GM21717 (cell line): ENCODE measurements at regions not wholly inside any gene's neighbourhood (a gene's known extent, or its start where the extent isn't known, plus 50 kb on each side); places are given as distances from the start of the nearest gene placed in this dataset.

Source experiments
- ATAC-seq: cut with Tn5 transposase; IDR thresholded peaks from one replicate; pipeline ENCODE4 v1.9.1; 2021; ENCODE audit warnings: mild to moderate bottlenecking, moderate library complexity; ENCODE audit not compliant: unreplicated experiment

DNA sequence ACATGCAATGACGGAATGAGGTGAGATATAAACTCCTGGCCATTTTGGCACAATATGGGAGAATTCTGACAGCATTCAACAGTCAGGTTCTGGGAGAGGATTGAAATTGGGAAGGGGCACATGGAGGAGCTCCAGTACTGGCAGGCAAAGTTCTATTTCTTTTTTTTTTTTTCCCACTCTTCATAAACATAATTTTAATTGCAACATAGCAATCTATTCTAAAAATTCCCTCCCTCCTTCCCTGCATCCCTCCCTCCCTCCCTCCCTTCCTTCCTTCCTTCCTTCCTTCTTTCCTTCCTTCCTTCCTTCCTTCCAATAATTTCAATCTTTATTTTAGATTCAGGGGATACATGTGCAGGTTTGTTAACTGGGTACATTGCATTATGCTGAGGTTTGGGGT lies 93.2 kb downstream of the PTCSC3 start:
- ATAC-seq = no peak

DNA sequence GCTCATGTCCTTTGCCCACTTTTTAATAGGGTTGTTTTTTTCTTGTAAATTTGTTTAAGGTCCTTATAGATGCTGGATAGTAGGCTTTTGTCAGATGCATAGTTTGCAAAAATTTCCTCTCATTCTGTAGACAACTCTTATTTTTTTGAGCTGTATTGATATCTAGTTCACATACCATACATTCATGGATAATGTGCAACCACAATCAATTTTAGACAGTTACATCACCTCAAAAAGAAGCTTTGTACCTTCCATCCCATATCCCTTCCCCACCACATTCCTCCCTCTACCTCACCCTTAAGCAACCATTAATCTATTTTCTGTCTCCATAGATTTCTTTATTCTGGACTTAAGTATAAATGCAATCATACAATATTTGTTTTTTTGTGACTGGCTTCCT lies 98.4 kb downstream of the PTCSC3 start:
- ATAC-seq = no peak

DNA sequence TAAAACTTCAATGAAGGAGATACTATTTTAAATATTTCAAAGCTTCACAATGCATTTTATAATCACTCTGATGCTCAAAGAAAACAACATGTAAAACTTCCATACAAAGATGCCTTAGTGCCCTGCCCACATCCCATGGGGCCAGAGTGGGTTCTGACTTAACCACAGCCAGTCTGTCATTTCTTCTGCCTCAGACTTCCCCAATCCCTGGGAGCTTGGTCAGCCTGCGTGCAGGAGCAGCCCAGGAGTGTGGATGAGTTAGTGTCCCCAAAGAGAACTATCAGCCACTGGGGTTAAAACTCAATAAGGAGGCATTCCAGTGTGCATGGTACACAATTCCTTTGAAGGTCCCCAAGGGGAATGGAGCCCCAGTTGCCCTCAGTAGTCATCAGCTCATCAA lies 100.3 kb downstream of the PTCSC3 start:
- no peak for ATAC-seq

GRCh38 chr14:36075203-36075602 lies 101.3 kb downstream of the PTCSC3 start:
- no peak for ATAC-seq

GRCh38 chr14:36070720-36071043 lies 105.8 kb downstream of the PTCSC3 start:
- ATAC-seq = no peak

DNA sequence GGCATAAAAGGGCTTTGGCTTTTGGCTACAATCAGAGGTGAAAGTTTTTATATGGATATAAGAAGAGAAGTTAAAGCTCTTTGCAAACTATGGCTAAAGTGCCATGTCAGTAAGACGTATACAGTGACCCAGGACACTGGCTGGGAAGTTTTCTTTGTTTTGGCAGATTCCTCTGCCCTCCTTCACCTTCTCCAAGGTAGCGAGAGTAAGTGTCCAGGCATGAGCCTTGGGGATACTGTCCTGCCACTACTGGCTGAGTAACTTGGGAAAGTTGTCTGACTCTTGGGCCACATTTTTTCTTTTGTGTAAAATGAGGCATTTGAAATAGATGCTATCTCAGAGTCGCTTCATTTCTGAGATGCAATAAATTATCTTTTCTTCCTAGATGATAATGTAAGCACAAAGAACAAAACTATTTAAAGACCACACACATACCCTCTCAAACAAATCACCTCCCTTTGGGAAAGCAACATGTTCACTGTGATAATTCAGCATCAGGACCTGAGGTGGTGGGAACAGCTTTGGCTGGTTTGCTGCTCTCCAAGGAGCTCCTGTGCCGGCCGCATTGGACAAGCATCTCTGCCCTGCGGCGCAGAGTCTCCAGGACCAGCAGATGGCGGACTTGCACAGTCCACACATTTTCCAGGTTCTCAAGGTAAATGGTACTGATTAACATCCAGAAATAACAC lies 106.3 kb downstream of the PTCSC3 start:
- ATAC-seq = no peak

DNA sequence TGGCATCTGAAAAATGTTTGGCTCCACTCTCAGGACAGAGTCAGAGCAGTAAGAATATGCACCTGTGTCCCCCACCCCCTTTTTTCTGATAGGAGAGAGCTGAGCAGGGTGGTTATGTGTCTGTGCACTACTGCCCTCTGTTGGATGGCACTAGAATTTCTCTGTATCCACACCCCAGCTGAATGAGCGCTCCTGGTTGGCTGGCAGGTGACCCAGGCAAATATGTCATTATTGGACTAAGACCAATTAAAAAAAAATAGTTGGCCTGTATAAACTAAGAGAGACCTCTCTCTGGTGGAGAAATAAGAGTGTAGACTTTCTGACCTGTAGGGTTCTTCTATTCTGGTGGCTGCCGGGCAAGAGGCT lies 107.0 kb downstream of the PTCSC3 start:
- ATAC-seq = peak; percentile 70

DNA sequence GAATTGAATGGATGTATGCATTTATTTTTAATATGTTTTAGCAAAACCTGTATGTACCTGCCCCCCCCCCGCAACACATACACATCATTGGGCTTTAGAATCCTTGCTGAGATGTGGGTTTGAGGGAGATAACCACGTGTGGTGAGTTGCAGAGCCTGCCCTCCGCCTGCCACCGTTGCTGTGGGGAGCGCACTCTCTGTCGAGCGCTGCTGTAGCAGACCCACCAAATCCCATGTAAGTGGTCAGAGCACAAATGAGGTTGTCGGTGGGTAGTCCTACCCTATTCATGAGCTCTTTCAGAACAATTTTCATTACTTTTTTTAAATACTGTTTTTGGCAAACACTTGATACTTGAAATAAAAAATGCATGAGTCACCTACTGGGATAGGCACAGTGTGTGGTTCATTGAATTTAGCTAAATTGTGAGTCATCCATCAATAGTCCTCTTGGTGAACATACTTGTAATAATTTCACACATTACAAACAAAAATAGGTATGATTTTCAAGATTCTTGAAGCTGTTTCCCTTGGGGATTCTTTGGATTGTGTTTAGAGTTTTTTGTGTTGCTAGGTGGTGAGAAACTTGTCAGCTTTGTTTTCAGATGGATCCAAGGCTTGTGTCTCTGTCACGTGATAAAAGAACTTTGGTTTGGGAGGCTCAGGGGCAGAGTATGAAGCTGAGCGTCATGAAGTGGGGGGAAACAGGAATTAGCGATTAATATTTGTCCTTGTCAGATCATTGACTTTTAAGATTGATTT lies 107.6 kb downstream of the PTCSC3 start:
- no peak for ATAC-seq

- no peak for ATAC-seq
These were observed 108.9 kb downstream of the PTCSC3 start for GRCh38 chr14:36067428-36068187.

- no peak for ATAC-seq
These were observed 109.9 kb downstream of the PTCSC3 start for GRCh38 chr14:36066636-36067035.

DNA sequence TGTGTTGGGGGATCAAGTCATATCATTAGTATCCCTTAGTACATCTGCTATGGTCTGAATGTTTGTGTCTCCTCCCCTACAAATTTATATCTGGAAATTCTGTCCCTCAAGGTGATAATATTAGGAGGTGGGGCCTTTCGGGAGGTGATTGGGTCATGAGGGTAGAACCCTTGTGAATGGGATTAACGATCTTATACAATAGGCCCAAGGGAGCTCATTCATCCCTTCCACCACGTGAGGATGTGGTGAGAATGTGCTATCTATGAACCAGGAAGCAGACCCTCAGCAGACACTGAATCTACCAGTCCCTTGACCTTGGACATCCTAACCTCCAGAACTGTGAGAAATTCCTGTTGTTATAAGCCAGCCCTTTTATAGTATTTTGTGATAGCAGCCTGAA lies 110.7 kb downstream of the PTCSC3 start:
- ATAC-seq = no peak

- ATAC-seq = no peak
These were observed 117.0 kb downstream of the PTCSC3 start for GRCh38 chr14:36059531-36059930.

DNA sequence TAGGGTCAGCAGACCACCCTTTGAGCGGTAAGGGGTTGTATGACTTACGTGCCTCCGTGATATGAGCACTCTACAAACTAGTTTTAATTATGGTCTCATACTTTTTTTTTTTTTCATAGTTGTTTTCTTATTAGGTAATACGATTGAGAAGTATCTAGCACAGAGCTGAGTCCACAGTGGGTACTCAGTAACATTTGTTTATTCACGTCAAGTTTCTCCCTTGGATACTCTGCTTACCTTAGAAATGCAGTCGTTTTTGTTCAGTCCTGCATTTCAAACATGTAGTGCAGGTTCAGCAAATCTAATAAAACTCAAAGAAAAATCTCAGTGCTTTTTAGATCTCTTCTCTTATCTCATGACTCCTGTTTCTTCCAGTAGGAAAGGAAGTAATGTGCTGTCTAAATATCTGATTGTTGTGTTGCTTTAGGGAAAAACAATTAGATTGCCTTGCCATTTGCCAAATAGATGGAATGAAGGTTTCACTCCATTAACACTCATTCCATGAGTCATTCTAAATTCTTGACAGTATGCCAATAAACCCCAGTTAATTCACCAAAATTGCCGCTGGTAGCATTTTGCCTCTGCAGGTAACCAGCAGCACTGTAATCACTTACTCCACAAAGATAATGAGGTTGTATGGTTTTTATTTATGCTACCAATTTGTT lies 118.9 kb downstream of the PTCSC3 start:
- ATAC-seq = no peak

DNA sequence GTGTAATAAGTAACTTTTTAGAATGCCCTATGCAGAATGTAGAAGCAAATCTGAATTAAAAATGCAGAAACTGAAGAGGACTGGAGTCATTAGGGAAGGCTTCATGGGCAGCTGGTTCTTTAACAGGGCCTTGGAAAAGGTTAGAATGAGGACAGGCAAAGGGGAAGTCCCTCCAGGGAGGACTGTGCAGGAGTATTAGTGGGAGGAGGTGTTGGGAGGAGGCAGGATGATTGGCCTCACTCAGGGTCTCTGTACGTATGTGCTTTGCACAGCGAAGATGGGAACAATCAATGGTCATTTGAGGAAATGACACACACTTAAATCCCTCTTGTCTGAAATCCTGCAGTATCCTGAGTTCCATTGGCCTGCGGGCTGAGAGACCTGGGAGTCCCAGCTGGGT lies 119.7 kb downstream of the PTCSC3 start:
- no peak for ATAC-seq

DNA sequence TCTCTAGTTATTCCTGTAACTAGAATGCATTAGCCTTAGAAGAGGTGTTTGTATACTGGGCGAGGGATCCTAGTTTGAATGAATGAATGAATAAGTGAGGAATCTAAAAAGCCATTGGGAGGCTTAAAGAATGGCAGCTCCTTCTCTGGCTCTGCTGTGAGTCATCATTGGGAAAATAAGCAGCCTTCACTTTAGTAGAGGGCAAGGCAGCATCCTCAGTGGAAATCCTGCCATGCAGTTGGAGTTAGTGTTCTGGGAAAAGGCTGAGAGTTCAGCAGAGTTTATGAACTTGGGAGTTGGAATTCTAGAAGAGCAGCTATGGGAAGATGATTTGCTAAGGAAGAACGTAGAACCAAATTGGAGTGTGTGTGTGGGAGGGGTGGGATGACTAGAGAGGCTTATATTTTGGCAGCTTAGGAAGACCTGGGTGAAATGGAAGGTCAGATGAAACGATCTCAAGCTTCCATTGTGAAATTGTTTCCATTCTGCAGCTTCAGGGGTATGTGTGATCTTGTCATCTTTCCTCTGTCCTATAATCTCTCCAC lies 120.8 kb downstream of the PTCSC3 start:
- no peak for ATAC-seq

DNA sequence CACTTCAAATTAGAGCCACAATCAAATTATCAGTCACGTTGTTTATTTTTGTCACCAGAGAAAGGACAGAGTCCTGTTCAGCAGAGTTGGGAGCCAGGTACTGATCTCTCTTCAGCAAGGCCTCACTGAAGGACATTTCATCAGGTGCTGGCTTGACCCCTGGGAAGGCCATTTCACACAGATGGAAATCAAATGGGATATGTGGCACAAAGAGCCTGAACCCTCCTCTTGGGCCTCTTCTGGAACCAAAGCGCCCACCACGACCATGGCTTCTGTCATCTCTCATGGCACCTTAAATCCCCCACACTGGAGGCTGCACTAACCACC lies 121.5 kb downstream of the PTCSC3 start:
- no peak for ATAC-seq

- ATAC-seq = no peak
These were observed 122.0 kb downstream of the PTCSC3 start for GRCh38 chr14:36054353-36055051.

- no peak for ATAC-seq
These were observed 123.8 kb downstream of the PTCSC3 start for GRCh38 chr14:36052681-36053080.

DNA sequence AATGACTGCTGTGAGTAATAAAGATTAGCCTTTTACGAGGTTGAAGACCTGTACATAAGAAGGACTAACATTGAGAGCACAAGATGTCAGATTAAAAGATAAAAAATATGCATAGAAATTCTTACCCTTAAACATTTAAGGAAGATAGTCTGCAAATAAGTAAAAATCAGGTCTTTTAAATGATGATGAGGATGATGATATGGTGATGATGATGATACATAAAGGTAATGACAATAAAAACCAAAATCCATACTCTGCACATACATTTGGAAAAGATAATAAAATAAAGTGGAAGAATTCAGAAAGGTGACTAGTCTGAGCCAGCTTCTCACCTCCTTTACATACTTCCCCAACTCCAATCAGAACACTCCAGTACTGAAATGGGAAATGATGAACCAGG lies 124.5 kb downstream of the PTCSC3 start:
- no peak for ATAC-seq

- no peak for ATAC-seq
These were observed 127.9 kb downstream of the PTCSC3 start for GRCh38 chr14:36048667-36049066.

DNA sequence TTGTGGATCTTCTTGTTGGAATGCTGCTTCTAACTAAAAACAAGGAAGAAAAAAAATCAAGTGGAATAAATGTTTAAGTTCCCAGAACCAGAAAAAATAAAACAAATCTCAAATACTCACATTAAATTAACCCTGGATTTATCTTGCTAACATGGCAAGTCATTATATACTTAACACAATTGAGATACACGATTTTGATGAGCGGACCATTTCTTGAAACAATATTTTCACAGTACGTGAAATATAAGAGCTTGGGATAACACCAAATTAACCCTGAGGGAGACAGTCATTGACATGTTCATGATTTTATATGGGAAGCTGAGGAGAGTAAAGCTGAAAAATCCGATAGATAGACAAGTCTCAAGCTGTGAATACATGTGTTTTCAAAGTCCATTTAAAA lies 128.6 kb downstream of the PTCSC3 start:
- no peak for ATAC-seq
